GM19035 (cell line): ENCODE measurements at regions not wholly inside any gene's neighbourhood (a gene's known extent, or its start where the extent isn't known, plus 50 kb on each side); places are given as distances from the start of the nearest gene placed in this dataset.
"Not testable (repeated sequence)": the region's sequence is repeated elsewhere in the genome, so short reads cannot be mapped to it uniquely, and the experiment has no call there.

Experiments used
- ATAC-seq: cut with Tn5 transposase; IDR thresholded peaks from one replicate; pipeline ENCODE4 v1.9.1; 2021; ENCODE audit not compliant: unreplicated experiment

DNA sequence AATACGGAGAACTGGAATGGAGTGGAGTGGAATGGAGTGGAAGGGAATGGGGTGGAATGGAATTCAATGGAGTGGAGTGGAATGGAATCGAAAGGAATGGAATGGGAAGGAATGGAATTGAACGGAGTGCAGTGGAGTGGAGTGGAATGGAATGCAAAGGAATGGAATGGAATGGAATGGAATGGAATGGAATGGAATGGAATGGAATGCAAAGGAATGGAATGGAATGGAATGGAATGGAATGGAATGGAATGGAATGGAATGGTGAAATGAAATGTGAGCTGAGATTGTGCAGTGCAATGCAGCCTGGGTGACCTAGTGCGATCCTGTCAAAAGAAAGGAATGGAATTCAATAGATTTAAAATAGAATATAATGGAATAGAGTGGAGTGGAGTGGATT is 357.3 kb upstream of the WSB1 start:
- ATAC-seq = not testable (repeated sequence)

- ATAC-seq = not testable (repeated sequence)
These were observed 356.1 kb upstream of the WSB1 start for GRCh38 chr17:26937750-26938322.

DNA sequence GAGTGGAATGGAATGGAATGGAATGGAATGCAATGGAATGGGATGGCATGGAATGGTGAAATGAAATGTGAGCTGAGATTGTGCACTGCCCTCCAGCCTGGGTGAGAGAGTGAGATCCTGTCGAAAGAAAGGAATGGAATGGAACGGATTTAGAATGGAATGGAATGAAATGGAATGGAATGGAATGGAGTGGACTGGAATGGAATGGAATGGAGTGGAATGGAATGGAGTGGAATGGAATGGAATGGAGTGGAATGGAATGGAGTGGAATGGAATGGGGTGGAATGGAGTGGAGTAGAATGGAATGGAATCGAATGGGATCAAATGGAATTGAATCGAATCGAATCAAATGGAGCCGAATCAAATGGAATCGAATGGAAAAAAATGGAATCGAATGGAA is 354.2 kb upstream of the WSB1 start:
- ATAC-seq = not testable (repeated sequence)

GRCh38 chr17:26940587-26940986 is 353.3 kb upstream of the WSB1 start:
- ATAC-seq = not testable (repeated sequence)

GRCh38 chr17:26962255-26963162 is 331.4 kb upstream of the WSB1 start:
- no peak for ATAC-seq

DNA sequence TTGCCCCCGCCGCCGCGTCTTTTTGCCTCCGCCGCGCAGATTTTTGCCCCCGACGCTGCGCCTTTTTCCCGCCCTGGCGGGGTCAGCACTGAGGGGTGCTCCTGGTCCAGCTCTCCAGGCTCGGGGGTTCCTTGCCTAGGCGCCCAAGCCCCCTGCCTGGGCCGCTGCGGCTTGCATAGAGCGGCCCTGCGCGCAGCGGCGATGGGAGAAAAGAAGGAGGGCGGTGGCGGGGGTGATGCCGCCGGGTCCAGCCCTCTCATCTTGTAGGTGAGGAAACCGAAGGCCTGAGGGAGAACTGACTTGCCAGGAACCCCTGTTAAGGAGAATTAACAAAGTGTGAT is 330.8 kb upstream of the WSB1 start:
- ATAC-seq = no peak

DNA sequence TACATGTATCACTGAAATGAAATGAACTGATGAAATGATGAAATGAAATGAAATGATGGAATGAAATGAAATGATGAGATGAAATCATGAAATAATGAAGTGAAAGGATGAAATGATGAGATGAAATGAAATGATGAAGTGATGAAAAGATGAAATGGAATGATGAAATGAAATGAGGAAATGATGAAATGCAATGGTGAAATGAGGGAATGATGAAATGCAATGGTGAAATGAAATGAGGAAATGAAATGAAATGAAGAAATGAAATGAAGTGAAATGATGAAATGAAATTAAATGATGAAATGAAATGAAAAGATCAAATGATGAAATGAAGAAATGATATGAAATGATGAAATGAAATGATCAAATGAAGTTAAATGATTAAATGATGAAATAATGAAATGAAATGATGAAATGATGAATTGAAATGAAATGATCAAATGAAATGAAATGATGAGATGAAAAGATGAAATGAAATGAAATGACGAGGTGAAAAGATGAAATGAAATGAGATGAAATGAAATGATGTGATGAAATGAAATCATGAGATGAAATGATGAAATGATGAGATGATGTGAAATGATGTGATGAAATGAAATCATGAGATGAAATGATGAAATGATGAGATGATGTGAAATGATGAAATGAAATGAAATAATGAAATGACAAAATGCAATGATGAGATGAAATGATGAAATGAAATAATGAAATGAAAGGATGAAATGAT is 327.9 kb upstream of the WSB1 start:
- not testable (repeated sequence) for ATAC-seq

GRCh38 chr17:26966625-26967179 is 327.2 kb upstream of the WSB1 start:
- ATAC-seq = not testable (repeated sequence)

DNA sequence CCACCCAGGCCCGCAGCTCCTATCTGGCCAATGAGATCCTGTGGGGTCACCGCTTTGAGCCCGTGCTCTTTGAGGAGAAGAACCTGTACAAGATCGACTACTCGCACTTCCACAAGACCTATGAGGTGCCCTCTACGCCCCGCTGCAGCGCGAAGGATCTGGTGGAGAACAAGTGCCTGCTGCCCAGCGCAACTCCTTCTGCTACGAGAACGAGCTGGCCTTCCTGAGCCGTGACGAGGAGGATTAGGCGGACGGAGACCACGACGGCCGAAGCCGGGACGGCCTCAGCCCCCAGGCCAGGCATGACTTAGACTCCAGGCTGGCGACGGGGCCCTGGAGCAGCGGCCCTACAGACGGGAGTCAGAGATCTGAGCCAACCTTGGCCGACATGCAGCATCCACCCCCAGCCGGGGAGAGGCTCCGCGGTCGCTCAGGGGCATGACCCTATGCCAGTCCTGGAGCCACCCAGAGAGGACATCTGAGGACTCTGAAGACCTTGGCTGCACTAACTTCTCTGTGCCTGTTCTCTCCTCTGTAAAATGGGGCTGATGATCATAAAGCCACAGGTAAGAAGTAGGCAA is 312.0 kb upstream of the WSB1 start:
- not testable (repeated sequence) for ATAC-seq

DNA sequence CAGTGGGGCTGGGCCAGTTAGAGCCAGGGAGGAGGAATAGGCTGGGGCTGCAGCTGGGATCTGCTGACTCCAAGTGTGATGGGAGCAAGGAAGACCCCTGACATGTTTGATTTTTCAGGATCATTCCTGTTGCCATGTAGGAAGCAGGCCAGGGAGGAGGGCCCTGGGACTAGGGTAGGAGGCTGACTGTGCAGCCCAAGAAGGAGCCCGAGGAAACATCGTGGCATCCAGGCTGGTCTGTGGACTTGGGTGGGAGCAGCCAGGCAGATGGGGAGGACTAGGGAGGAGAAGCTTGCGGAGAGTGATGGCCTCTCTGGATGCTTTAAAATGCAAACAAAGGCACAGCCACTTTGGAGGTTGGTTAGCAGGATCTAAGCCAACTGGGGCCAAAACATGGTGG is 311.4 kb upstream of the WSB1 start:
- ATAC-seq = not testable (repeated sequence)

DNA sequence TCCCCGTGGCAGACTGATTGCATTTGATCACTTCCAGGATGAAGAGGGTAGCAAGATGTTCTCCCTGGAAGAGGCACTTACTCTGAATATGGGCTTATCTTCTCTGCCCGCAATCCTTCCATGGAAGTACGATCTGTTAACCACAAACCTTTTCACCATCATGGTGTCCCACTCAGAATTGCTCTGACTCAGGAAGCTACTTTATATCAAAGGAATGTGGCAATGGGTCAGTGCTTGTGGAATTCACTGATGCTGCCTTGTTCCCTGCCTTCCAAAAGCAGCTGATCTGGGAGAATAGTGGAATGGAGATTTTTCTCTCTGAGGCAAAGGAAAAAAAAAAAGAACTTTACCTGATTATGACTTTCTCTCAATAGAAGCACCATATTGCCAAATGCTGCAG is 306.1 kb upstream of the WSB1 start:
- not testable (repeated sequence) for ATAC-seq

- not testable (repeated sequence) for ATAC-seq
These were observed 299.3 kb upstream of the WSB1 start for GRCh38 chr17:26994648-26995047.

DNA sequence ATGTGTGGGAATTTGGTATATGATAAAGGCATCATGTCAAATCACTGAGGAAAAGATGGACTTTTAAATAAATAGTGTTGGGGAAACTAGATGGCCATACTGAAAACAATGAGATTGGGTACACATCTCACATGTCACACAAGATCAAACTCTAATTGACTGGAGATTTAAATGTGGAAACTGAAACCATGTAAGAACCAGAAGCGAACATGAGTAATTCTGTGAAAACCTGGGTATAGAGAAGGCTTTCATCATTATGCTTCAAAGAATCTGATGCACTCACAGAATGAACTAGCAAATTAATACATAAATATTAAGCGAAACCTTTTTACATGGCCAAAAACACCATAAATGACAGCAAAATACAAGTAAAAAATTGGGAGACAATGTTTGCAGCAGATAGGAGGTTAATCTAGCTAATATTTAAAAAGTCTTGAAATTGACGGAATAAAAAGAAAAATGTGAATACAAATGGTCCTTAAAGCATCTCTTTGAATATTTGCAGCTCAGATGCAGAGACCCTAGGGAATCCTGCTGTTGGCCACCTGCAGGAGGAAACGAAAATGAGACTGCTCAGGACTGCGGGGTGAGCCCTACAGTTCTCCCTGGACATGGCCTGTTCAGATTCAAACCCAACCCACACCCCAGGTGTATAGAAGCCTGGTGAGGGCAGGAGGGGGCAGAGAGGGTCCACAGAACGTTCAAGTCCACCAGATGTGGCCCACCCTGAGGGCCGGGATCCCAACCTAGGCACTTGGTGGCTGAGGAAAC is 297.6 kb upstream of the WSB1 start:
- ATAC-seq = not testable (repeated sequence)

DNA sequence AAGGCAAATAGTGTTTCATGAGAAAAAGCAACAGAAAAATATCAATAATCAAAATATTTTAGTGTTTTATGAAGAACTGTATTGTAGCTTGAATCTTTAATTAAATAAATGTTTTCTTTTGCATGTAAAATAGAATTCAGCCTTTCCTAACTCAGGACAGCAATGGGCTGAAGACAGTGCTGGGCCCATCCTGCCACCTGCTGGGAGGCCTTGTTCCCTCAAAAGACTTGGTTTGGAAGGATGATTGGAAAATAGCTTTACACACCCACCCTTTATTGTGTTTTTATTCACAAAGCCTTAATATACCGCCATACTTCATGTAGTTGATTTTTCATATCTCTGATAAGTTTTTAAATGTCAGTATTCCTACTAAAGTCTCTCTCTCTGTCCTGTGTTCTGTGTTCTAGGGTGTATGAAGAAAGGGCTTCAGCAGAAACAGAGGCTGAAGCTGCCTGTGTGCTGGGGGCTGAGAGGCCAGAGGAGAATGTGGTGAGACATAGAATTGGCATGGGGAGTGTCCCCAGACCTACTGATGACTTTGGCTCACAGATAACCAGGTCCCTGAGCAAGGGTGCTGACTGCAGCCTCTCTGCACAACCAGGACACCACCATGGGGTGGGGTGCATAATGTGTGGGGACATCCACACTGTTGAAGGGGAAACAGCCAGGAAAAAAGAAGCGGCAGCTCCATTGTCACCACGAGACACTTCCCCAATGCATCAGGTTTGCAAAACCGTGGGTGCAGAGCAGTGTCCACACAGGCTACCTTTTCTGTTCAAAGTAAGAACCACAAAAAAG is 286.0 kb upstream of the WSB1 start:
- not testable (repeated sequence) for ATAC-seq

GRCh38 chr17:27009087-27009486 is 284.8 kb upstream of the WSB1 start:
- ATAC-seq = no peak

GRCh38 chr17:27010138-27010537 is 283.8 kb upstream of the WSB1 start:
- ATAC-seq = not testable (repeated sequence)

DNA sequence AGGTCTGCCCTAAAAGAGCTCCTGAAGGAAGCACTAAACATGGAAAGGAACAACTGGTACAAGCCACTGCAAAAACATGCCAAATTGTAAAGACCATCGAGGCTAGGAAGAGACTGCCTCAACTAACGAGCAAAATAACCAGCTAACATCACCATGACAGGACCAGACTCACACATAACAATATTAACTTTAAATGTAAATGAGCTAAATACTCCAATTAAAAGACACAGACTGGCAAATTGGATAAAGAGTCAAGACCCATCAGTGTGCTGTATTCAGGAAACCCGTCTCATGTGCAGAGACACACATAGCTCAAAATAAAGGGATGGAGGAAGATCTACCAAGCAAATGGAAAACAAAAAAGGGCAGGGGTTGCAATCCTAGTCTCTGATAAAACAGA is 263.4 kb upstream of the WSB1 start:
- ATAC-seq = not testable (repeated sequence)

DNA sequence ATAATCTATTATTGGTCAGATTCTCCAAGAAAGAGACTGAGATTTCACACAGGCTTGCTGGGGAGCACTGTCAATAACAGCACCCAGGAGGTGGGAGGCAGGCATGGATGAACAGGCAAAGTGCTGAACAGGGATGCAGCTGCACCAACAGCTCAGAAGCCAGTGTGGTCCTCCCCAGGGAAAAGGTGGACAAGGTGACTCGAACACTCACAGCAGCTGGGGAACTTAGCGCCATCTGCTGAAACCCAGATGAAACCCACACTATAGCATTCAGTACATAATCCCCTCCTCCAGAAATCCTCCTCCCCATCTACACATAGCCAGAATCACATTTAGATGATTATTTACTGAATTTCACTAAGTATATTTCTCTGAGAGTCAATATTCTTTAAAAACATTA is 255.2 kb upstream of the WSB1 start:
- ATAC-seq = no peak

DNA sequence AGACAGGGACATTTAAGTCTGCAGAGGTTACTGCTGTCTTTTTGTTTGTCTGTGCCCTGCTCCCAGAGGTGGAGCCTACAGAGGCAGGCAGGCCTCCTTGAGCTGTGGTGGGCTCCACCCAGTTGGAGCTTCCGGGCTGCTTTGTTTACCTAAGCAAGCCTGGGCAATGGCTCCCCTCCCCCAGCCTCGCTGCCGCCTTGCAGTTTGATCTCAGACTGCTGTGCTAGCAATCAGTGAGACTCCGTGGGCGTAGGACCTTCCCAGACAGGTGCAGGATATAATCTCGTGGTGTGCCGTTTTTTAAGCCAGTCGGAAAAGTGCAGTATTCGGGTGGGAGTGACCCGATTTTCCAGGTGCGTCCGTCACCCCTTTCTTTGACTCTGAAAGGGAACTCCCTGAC is 248.9 kb upstream of the WSB1 start:
- ATAC-seq = not testable (repeated sequence)
